Activated CD4-positive, alpha-beta T cell treated with anti-CD3 and anti-CD28 coated beads, Interleukin-10, Interleukin-2, amounts not matched to agents 100 ng/mL and 50 ng/mL, durations not matched to agents 16 hours and 8 hours (primary cell): ENCODE measurements at regions not wholly inside any gene's neighbourhood (a gene's known extent, or its start where the extent isn't known, plus 50 kb on each side); places are given as distances from the start of the nearest gene placed in this dataset.
"Not testable (repeated sequence)": the region's sequence is repeated elsewhere in the genome, so short reads cannot be mapped to it uniquely, and the experiment has no call there.

Source experiments
- DNase-seq: peaks from one replicate; pipeline ENCODE4 v3.0.0-alpha.2; 2020

DNA sequence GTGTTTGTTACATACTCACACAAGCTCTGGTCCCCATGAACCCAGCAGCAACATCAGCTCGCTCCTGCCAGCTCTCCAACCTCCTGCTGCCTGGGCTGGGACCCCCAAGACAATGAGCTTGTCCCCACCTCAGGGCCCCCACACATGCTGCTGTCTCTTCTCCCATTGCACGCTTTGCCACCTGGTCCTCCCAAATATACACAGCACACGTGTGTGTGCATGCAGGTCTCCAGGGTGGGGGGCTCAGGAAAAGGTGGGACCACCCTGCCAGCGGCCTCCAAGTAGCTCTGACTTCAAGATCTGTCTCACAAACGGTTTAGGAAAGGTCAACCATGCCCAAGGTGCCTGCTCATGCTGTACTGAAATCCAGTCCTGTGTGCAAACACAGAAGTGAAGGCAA lies 68.1 kb upstream of the CCND1 start:
- no peak for DNase-seq

DNA sequence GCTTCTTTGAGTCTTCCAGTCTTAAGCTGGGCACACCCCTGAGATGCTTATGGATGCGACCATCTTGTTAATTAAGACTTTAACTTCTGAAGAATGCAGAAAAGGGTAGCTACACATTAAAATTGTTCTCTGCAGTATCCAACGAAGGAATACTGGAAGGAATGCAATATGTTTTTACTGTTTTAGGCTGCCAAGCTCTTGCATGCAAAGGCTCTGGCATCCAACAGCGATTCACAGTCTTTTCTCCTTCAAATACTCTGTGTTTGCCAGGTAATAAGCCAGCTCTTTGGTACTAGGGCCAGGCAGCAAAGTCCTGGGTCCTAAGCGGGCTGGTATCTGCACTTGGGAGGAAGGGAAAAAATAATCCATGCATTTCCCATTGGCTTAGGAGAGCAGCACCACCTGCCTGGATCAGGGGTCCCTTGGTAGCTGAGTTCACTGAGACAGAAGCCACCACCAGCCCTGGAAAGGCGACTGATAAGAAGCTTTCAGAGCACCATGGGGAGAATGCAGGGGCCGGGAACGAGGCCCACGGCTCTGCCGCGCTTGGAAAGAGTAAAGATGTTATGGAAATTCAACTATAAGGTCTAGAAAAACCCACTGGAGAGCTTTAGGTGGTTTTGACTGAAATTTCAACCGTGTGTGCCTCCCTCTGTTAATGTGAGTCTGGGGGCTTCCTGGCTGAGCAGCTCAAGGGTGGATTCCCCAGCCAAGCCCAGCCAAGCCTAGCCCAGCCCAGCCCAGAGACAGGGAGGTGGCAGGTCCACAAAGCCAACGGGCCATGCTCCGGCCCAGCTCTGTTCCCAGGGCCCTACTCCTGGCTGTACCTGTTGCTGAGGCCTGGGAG lies 67.0 kb upstream of the CCND1 start:
- DNase-seq, result no peak

DNA sequence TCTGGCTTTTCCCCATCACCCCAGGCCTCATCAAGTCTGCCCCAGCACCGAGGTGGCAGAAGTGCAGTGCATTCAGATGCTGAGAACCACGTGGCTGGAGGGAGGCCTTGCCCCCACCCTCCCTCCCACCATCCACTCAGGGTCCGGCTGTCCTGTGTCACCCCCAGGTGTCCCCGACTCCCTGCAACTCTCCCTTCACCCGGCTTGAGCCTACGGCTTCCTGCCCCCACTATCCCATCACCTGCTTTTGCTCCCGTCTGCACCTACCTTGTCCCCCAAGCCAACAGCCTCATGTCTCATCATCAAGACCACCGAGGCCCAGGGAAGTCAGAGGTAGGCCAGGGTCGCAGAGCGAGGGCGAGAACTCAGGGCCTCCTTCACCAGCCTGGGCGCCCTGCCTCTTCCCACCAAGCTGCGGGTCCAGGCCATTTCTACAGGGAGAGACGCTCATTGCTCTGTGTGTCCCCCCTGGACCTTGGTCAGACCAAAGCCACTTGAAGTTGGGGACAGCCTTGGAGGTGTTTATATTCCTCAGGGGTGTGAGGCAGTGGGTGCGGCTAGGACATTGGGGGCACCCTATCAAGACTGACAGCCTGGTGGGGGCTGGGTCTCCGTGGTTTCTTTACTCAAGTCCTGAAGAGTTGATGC lies 66.2 kb upstream of the CCND1 start:
- no peak for DNase-seq

DNA sequence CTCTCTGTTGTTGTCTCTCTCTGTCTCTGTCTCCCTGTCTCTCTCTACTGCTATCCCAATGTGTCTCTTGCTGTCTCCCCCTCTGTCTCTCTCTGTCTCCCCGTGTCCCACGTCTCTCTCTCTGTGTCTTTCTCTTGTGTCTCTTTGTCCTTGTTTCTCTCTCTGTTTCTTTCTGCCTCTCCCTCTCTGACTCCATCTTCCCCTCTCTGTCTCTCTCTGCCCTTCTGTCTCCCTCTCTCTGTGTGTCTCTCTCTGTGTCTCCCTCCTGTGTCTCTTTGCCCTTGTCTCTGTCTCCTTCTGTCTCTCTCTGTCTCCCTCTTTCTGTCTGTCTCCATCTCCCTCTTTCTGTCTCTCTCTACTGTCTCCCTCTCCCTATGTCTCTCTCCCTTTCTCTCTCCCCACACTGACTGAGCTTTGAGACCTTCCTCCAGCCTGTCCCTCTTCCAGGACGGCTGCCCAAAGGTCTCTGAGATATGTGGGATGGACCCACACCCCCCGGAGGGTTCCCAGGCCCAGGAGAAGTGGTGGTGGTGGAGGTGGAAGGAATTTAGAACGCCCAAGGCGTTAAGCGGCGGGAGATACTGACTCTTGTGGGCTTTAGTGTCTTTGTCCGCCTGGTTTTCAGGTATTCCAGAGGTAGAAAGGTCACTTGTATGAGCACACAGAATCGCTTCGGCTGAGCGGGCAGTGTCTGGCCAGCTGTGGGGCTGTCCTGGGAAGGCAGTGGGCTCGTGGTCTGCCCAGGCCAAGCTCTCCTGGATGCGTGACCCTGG lies 65.5 kb upstream of the CCND1 start:
- DNase-seq, result no peak

DNA sequence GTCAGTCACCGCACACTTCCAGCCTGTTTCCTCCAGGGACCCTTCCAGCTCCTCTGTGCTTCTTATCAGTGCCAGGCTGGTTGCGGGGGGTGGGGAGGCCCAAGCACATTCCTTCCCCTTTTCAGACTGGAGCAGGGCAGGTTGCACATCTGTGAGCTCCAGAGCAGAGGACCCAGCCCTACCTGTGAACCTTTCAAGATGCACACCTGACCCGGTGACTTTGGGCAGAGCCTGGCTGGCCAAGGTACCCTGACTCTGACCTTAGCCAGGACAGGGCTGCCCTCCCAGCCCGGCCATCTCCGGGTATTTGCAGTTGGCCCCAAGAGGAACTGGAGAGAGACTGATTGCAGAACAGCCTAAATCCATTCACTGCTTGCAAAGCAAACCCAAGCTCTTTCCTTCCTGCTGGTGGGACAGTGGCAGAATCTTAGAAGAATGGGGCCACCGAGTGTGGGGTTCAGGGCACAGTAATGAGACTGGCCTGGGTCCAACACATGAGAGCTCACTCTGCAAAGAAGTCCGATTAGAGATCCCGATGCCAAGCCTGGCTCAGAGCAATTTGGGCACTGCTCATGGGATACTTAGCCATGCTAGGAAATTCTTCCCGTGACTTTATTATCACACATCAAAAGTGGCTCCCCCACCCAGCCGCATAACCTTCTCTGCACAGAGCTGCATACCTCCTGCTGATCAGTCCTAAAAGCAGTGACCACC lies 64.7 kb upstream of the CCND1 start:
- no peak for DNase-seq

DNA sequence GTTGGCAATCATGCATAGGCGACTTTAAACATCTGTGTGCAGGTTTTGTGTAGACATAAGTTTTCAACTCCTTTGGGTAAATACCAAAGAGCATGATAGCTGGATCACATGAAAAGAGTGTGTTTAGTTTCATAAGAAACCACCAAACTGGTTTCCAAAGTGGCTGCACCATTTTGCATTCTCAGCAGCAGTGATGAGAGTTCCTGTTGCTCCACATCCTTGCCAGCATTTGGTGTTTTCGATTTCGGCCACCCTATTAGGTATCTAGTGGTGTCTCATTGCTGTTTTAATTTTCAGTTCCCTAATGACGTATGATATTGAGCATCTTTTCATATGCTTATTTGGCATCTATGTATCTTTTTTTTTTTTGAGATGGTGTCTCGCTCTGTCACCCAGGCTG lies 62.8 kb upstream of the CCND1 start:
- no peak for DNase-seq

DNA sequence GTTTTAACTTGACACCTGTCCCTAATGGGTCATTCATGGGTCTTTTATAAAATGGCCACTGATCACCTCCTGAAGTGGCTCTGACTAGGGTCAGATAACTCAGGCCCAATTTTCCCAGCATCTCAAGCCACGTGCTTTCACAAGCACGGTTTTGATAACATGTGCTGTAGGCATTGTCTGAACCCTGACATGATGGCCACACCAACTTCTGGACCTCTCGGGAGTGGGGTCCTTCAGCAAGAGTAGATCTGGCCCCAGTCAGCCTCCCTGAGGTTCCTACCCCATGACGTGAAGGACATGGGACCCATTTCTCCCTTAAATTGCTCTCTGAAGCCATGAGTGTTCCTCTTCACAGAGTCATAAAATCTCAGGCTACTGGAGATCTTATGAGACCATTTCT lies 60.4 kb upstream of the CCND1 start:
- no peak for DNase-seq

DNA sequence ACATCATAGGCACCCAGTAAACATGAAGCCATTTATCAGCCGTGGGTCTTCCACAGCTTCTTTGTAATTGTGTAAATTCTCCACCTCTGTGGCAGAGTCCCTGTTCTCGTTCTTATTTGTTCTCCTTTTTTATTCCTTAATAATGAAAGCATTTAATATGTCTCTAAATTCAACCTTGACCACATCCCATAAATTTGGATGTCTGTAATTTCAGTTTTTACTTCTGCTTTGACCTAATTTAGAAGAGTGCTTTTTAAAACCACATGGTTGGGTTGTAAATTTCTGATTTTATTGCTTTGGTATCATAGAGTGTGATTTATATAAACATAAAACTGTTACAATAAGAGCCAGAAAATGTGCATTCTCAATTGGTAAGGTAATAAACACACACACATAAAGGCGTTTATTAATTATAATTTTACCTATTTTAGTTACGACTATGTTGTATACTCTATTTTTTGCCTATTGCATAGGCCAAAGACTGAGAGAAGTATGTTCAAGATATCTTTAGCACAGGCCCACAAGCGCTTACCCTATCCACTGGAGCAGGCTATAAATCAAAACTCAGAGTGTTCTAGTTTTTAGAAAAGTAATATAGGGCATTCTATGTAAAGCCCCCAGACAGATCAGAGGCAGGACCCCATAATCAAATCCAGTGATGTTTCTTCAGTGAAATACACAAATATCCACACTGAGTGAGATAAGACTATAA lies 58.0 kb upstream of the CCND1 start:
- no peak for DNase-seq

DNA sequence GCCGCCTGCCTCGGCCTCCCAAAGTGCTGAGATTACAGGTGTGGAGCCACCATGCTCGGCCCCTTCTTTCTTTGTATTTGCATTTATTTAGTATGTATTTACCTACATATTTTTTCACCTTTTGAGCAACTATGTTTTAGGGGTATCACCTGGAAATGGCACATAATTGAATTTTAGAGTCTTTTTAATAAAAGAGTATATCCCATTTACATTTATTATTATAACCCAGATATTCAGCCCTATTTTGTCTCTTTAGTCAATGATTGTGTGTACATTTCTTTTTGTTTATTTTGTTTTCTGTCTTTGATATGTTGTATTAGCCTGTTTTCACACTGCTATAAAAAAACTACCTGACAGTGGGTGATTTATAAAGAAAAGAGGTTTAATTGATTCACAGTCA lies 56.8 kb upstream of the CCND1 start:
- DNase-seq, result no peak

DNA sequence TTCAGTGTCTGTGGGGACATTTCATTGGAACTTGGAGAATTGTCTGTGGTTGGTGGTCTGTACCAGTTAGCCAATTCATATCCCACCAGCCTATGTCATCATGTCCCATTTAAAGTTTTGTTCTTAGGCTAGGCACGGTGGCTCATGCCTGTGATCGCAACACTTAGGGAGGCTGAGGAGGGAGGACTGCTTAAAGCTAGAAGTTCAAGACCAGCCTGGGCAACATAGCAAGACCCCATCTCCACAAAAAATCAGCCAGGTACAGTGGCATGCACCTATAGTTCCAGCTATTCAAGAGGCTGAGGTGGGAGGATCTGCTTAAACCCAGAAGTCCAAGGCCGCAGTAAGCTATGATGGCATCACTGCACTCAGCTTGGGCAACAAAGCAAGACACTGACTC lies 55.6 kb upstream of the CCND1 start:
- no peak for DNase-seq

DNA sequence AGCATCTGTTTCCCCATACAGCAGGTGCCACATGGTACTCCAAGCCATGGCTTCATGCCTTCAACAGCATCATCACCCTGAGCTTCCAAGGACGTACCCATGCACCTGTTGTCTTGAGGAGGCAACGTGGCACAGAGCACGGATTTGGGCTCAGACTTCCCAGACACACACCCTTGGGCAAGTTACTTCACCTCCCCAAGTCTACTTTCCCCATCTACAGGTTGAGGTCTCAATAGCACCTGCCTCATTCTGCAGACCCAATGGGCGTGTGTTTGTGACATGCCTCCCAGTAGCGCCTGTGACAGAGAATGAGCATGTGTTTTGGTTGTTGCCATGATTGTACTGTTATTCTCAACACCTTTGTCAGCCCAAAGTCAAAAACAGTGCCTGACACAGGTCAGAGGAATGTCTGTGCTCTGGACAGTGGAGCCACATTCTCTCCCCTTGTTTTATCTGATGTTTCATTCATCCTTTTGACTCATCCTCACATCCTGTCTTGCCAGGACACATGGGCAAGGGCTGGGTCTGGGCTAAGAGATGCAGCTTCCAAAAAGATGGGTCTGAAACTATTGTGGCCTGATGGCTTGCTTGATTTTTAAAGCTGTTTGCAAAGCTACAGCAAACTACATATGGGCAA lies 53.4 kb upstream of the CCND1 start:
- DNase-seq, result no peak

DNA sequence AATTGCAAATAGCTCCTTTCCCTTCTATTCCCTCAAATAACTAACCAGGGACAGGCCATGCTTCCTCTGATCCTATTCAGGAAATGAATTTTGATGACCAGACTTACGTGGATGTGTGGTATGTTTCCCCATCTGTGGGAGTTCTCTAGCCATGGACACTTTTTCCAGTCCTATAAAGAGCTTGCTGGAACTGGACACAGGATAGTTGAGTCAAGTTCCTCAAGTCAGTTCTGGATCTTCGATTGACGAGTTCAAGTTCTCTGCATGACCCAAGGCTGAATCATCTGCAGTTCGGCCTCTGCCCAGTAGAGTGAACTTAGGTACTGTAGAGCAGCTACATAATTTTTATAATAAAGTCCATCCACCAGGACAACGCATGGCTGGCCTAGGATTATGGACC lies 52.7 kb upstream of the CCND1 start:
- DNase-seq, result no peak

DNA sequence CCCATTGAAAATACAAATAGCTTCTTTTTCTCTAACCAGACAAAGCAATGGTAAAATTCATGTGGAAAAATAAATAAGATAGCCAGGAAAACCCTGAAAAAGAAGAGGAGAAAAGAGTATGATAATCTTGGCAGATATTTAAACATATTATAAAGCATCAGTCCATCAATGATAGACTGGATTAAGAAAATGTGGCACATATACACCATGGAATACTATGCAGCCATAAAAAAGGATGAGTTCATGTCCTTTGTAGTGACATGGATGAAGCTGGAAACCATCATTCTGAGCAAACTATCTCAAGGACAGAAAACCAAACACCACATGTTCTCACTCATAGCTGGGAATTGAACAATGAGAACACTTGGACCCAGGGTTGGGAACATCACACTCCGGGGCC lies 50.9 kb upstream of the CCND1 start:
- not testable (repeated sequence) for DNase-seq
